NCI-H2227 (cell line): ENCODE measurements at regions not wholly inside any gene's neighbourhood (a gene's known extent, or its start where the extent isn't known, plus 50 kb on each side); places are given as distances from the start of the nearest gene placed in this dataset.

ENCODE experiments used
- DNase-seq: peaks from one replicate; lab custom pipeline; 2025; ENCODE audit not compliant: unreplicated experiment; lab: John Stamatoyannopoulos, UW

DNA sequence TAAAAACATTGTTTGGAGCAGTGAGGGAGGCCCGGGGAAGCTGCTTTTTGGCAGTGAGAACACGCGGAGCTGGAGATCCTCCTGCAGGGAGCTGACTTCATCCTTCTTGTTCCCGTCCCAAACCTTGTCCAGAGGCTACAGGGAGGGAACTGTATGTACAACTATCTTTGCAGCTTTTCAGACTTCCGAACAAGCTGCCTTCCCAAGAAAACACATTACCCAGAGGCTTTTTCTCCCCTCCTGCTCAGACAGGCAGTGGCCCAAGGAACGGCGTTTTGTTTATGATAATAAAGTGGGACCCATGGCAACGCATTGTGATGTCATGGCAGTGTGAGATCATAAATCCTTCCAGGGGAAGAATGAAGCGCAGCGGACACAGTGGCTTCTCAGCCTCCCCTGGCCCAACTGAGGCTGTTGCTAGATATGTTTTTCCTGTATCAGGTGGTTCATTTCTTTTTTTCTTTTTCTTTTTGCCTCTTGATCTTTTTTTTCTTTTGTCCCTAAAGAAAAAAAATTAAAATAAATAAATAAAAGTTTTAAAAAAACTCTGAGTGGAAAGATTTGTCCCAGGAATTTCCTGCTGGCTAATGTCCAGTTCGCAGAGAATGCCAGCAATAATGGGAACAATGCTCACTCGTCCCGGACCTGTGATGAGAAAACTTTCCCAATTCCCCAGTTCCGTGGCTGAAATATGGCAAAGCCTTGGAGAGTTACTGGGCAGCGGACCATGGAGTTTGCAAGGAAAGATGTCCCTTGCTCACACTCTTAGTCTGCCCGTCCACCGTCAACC lies 103.4 kb upstream of the MAP1LC3B2 start:
- DNase-seq, result peak; percentile 83

DNA sequence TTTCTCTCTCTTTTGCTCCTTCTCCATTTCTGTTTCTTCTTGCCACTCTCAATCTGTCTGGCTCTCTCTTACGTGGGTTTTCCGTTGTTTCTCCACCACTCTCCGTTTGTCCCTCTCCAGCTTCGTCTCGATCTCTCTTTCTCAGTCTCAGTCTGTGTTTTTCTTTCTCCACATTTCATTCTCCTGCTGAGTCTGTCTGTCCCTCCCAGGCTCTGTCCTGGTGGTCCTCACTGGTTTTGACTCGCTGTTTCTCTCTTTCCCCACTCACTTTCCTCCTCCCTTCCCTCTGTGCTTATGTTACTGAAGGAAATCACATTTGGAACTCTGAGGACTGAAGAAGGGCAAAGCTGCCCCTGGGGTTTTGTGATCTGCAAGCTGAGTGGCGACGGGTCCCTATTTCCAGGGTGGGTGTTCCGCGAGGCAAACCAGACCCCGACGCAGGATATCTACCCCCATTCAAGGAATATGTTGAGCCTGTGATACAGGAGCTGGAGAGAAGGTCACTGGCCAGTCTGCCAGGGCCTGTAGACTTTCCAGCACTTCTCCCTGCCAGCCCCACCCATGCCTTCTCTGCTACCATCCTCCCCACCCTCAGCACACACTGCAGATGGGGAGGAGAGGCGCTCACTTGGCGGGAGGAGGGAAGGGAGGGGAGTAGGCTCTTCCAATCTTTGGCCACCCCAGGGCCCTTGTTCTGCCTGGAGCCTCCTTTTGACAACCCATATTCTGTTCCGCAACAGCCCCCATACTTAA lies 102.7 kb upstream of the MAP1LC3B2 start:
- no peak for DNase-seq

DNA sequence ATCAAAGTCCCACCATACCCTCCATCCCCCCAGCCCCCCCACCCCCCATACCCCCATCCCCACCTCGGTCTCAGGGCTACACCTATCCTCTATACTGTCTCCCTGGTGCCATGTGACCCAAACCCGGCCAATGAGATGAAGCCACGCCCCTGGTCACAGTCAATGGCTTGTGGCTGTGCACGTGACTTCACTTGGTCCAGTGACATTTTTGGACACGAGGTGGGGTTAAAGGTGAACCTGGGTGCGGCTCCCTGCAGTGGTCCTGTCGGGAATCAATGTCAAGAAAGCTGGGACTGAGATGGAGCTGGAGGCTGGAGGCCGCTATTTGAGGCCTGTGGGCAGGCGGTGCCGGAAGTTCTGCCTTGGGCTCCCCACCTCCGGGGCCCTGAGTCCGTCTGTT lies 100.7 kb upstream of the MAP1LC3B2 start:
- DNase-seq, result no peak

DNA sequence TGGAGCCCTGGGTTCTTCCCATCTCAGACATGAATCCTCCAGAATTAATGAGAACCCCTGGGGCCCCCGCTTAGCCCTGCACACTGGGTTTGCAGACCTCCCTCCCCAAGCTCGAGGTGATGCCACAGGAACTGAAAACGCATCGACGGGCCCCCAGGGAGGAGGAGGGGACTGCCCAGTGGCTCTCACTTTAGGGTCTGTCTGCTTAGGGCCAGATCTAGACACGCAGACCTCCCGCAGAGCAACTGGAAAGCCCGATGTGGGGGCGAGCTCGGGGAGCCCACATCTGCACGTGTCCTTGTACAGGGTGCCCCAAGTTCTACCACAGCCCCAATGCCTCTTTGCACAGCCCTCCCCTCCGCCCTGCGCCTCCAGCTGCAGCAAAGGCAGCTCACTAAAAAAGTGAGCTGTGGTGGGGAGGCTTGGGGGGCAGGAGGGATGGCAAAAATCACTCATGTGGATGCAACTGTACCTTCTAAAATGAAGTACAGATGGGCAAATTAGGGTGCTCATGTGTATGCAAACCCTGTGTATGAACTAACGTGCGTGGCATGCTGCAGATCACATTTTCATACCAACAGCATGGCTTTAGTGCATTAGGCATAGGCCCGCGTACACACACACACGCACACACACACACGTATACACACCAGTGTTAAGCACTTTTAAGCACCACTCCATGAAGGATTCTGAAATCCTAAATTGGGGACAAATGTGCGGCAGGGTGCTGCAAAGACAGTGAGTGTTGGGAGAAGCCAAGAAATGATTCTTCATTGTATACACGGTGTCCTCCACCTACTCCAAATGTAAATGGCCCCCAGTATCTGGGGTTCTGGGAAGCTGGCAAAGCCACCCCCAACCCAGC lies 99.9 kb upstream of the MAP1LC3B2 start:
- DNase-seq, result no peak

DNA sequence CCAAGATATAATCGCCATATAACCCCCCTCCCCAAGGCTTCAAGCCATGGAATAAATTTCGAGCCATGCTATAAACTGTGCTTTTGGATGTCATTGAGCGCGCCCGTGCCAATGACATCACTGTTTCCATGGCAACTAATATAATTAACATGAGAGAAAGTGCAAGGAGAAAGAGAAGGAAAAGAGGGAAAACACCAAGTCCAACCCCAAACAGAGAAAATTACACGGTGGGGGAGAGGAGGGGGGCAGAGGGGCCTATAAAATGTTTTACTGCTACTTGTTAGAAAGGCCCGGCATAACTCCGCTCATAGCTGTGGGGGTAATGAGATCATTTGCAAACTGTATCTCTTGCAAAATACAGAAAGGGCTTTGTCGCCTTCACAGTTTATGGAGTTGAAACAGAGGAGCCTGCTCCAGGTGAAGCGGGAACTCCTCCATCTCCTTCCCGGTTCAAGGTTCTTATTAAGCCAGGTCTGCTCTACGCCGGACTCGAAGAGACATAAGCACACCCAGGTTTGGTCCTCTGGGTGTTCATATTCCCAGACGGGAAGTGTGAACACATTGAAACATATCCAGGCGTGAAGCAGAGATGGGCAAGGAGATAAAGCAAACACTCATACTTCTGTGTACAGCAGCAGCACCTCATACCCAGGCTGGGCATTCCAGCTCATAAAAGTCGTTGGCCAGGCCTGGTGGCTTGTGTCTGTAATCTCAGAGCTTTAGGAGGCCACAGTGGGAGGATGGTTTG lies 99.1 kb upstream of the MAP1LC3B2 start:
- peak; percentile 52 for DNase-seq

DNA sequence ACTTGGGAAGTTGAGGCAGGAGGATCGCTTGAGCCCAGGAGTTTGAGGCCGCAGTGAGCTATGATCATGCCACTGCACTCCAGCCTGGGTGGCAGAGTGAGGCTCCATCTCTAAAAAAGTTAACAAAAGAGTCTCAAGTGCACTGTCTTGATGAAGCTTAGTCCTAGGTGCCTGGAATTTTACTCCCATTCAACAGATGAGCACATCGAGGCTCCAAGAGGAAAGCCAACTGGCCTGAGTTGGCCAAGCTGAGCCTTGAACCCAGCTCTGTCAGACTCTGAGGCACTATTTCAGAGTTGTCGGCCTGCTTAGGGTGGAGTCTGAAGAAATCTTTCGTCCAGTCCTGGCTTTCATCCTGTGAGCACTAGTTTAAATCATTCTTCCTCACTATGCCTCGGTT lies 98.1 kb upstream of the MAP1LC3B2 start:
- DNase-seq, result no peak

DNA sequence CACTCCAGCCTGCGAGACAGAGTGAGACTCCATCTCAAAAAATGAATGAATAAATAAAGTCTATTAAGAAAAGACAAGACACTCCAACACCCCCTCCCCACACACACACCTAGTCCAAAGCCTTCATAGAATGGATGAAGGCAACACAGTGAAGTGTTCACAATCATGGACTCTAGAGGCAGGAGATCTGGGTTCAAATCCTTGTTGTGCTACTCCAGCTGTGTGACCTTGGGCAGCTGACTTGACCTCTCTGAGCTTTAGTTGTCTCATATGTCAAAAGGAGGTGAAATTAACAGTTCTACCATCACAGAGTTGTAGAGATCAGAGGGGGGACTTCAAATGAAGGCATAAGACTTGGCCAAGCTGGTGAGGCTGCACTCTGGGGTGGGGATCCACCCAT lies 95.8 kb upstream of the MAP1LC3B2 start:
- DNase-seq, result no peak

DNA sequence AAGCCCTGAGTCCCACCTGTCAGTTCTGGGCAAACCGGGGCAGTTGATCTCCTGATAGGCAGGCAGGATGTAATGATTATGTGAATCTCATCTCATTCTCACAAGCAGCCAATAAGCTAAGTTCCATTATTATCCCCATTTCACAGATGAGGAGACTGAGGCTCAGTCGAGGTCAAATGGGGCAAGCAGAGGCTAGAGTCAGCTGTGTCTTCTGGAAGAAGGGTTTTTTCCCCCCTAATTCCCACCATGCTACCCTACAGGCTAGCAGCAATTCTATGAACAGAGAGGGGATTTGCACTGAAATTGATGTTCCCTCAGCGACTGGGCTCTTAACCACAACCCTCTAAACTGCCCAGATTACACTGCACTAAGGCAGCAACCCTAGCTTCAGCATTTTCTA lies 93.8 kb upstream of the MAP1LC3B2 start:
- no peak for DNase-seq

DNA sequence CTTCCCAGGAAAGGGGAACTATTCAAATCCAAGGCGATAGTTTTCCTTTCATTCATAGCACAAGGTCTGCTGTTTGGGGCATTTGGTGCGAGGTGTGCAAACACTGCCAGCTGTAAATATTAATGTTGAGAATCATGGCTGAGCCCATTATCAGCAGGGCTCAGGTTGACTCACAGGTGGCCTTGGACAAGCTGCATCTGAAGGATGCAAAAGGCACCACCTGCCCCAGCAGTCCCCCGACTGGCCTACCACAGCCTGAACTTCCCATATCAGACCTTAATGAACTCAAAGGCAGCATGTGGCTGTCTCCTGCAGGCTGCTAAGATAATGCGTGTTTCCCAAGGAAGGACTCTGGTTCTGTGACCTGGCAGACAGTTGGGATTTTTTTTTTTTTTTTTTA lies 93.3 kb upstream of the MAP1LC3B2 start:
- no peak for DNase-seq

DNA sequence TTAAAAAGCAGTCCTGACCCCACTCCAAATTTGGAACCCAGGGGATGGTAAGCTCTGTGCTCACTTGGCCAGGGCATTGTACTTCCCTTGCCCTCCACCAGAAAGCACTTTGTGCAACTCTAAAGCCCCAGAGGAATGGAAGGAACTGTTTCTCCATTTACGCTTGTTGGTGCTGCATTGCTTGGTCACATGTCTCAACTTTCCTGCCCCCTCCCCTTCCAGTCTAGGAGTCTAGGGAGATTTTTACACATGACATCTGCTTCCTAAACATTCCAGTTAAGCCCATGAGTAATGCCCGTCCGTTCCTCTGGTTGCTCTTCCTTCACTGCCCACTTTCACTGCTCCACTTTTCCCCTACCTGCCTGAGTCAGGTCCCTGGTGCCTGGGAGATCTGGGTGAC lies 92.6 kb upstream of the MAP1LC3B2 start:
- DNase-seq, result no peak

DNA sequence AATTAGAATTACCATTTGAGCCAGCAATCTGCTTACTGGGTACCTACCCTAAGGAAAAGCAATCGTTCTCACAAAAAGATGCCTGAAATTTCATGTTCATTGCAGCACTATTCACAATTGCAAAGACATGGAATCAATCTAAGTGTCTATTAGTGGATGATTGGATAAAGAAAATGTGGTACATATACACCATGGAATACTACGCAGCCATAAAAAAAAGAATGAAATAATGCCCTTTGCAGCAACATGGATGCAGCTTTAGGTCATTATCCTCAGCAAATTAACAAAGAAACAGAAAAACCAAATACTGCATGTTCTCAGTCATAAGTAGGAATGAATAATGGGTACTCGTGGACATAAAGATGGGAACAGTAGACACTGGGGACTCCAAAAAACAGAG lies 89.8 kb upstream of the MAP1LC3B2 start:
- no peak for DNase-seq

DNA sequence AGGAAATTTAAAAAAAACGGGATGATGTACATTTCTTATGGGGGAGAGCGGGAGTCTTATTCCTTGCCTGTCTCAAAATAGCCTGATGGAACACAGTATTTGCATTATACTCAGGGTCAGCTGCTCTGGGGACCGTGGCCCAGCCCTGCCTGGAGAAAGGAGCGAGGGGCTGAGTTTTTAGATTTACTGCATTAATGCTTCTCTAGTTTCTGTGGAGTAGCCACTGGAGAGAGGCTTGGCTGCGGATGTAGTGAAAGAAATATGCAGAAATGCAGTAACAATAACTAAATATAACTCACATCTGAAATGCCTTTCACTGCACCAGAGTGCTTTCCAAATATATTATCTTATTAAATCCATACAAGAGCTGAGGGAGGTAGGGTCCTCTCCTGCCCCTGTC lies 87.6 kb upstream of the MAP1LC3B2 start:
- DNase-seq, result no peak

DNA sequence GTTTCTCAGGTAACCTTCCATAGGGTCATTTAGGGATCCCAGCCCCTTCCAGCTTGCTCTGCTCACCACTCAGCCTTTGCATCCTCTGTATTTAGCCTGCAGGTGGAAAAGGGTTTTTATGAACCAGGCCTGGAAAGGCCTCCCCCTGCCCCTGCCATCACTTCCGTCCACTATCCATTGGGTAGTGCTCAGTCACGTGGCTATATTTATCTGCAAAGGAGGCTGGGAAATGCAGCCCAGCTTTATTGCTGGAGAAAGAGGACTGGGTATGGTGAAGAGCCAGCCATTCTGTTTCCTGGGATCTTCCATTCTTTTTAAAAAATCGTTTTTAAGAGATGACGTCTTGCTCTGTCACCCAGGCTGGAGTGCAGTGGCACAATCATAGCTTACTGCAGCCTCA lies 87.0 kb upstream of the MAP1LC3B2 start:
- DNase-seq, result no peak

DNA sequence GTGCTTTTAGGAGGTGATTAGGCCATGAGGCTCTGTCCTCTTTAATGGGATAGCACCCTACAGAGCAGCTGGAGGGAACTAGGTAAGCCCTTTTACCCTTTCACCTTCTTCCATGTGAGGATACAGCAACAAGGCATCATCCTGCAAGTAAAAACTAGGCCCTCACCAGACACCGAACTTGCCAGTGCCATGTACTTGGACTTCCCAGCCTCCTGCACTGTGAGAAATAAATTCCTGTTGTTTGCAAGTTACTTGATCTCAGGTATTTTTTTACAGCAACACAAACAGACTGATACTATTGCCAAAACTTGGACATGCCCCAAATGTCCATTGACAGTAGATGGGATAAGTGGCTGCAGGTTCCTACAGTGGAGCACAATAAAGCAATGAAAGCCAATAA lies 85.8 kb upstream of the MAP1LC3B2 start:
- no peak for DNase-seq

DNA sequence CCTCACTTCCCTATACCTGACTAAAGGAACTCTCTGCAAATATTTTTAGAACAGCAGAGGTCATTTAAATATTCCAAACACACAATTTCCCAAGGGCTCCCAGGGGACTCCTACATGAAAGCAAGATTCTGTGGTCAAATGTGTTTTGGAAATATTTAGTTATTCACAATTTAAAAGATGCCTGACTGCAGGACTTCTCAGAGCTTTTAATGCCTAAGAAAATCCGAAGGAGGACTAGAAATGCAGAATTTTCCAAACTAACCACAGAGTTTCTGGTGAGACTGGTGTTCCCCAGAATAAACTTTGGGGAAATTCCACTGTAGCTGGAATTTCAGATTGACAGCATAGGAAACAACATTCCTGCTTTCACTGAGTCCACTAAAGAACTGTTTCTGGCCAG lies 84.8 kb upstream of the MAP1LC3B2 start:
- DNase-seq, result no peak

DNA sequence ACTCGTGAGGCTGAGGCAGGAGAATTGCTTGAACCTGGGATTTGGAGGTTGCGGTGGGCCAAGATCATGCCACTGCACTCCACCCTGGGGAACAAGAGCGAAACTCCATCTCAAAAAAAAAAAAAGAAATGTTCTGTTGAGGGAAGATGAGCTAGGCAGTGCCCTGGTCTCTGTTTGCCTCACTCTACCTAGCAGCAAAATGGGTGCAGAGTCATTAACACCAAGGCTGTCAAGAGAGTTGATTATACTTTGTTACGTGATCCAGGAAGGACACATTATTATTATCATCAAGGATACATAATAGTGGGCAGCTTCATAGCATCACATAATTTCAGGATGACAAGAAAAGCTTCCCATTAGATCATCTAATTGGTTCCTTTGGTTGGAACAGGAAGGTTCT lies 84.3 kb upstream of the MAP1LC3B2 start:
- DNase-seq, result no peak

DNA sequence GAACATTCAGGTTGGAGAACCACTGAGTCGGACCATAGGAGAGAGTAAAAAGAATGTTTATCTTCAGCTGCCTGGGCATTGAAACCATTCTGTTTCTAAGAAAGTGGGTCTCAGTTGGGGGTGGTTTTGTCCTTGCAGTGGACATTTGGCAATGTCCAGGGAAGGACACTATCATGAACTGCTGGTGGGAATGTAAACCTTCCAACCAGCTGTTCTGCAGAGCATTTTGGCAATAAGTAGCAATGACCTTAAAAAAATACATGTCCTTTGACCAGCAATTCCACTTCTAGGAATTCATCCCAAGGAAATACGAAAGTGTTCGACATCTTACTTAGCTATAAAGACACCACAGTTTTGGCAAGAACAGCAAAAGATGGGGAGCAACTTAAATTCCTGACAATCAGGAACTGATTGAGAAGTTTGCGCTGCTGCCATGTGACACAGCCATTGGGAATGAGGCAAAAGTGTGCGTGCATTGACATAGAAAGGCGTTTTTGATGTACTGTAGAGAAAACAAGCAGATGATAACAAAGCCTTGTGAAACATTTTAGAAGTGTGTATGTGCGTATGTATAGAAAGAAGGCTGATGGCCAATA lies 82.9 kb upstream of the MAP1LC3B2 start:
- no peak for DNase-seq

DNA sequence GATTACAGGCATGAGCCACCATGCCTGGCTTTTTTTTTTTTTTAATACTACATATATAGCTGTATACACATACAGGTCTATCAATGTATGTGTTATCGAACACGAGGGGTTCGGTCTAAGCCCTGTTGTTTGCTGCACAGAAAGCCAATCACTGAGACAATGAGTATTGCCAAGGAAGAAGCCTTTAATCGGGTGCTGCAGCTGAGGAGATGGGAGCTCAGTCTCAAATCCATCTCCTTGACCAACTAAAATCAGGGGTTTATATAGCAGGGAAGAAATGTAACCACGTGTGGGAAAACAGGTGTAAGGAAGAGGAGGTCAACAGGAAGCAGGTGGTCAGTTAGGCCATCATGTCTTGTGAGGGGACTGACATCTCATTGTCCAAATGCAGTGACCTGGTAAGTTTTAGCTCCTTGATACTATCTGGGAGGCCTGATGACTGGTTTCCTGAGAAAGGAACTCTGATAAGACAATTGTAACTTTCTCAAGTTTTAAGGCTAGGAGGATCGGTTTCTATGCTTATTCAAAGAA lies 80.9 kb upstream of the MAP1LC3B2 start:
- DNase-seq, result no peak

DNA sequence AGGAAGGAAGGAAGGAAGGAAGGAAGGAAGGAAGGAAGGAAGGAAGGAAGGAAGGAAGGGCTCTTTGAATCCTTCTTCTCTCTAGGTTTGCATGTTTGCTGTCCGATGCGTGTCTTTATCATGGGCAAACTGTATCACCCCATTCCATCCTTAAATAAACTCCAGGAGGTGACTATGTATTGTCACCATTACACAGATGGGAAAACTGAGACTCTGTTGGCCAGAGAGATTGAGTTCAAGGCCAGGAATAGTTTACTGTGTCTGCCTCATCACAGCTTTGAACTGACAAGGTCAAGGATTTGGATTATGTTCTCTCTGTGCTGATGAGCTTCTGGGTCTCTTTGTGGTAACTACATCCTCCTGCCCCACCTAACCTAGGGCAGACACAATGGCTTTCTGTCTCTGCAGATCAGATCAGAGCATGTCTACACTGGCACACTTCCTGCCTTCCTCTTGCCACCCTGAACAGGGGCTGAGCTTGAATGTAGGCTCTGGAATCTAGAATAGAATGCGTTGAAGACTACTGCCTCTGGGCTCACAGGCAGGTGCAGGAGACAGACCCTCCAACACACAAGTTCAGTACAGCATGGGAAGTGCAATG lies 78.9 kb upstream of the MAP1LC3B2 start:
- DNase-seq, result no peak

DNA sequence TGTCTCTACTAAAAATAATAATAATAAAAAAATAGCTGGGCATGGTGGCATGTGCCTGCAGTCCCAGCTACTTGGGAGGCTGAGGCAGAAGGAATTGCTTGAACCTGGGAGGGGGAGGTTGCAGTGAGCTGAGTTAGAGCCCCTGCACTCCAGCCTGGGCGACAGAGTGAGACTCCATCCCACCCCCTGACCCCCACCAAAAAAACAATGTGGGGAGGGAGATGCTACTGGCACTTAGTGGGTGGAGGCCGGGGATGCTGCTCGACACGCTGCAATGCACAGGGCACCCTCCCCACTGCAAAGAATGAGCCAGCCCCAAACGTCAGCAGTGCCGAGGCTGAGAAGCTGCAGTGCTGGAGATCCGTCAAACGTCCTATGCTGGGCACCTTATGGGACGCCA lies 77.5 kb upstream of the MAP1LC3B2 start:
- no peak for DNase-seq
